Astrocyte (in vitro differentiated cells and primary cell): ENCODE measurements at regions not wholly inside any gene's neighbourhood (a gene's known extent, or its start where the extent isn't known, plus 50 kb on each side); places are given as distances from the start of the nearest gene placed in this dataset.

Source experiments
- DNase-seq: peaks from one replicate; pipeline ENCODE4 v3.0.0-alpha.2; 2010; ENCODE audit warnings: low read depth
- FAIRE-seq: peaks from 2 replicates; lab custom pipeline; 2011; peaks lifted over from hg19 to GRCh38; lab: Jason Lieb, UNC
- H2AFZ ChIP-seq: 2 replicates; pipeline ENCODE4 v1.6.0; 2012; ENCODE audit warnings: low read depth, low read length, inconsistent platforms
- H3K27ac ChIP-seq: 2 replicates; pipeline ENCODE4 v1.5.1; 2011; ENCODE audit warnings: low read depth, low read length, inconsistent platforms
- H3K27me3 ChIP-seq: 2 replicates; pipeline ENCODE4 v1.6.0; 2011; ENCODE audit warnings: low read length, inconsistent platforms; ENCODE audit not compliant: insufficient read depth
- H3K36me3 ChIP-seq: 2 replicates; pipeline ENCODE4 v1.5.1; 2011; ENCODE audit warnings: low read length, inconsistent platforms; ENCODE audit not compliant: insufficient read depth
- H3K4me1 ChIP-seq: 2 replicates; pipeline ENCODE4 v1.5.1; 2011; ENCODE audit warnings: low read length, inconsistent platforms; ENCODE audit not compliant: insufficient read depth
- H3K4me2 ChIP-seq: 2 replicates; pipeline ENCODE4 v1.6.0; 2012; ENCODE audit warnings: low read length, inconsistent platforms
- H3K4me3 ChIP-seq: 2 replicates; pipeline ENCODE4 v1.5.1; 2011; ENCODE audit warnings: low read depth, mild to moderate bottlenecking, low read length, inconsistent platforms; ENCODE audit not compliant: insufficient read depth
- H3K79me2 ChIP-seq: 2 replicates; pipeline ENCODE4 v1.6.0; 2012; ENCODE audit warnings: mild to moderate bottlenecking, low read length, inconsistent platforms; ENCODE audit not compliant: insufficient read depth
- H3K9ac ChIP-seq: 2 replicates; pipeline ENCODE4 v1.6.0; 2012; ENCODE audit warnings: mild to moderate bottlenecking, low read length, inconsistent platforms
- H3K9me3 ChIP-seq: 2 replicates; pipeline ENCODE4 v1.5.1; 2012; ENCODE audit warnings: low read depth, mild to moderate bottlenecking, low read length, inconsistent platforms; ENCODE audit not compliant: insufficient read depth
- H4K20me1 ChIP-seq: 2 replicates; pipeline ENCODE4 v1.6.0; 2012; ENCODE audit warnings: low read length, inconsistent platforms; ENCODE audit not compliant: insufficient read depth
- H3K27ac Mint-ChIP-seq: one replicate; pipeline ENCODE4 v1.8.0; 2021; ENCODE audit warnings: mild to moderate bottlenecking, mixed read lengths; ENCODE audit not compliant: unreplicated experiment
- H3K27me3 Mint-ChIP-seq: one replicate; pipeline ENCODE4 v1.8.0; 2021; ENCODE audit warnings: low read depth, mixed read lengths; ENCODE audit not compliant: unreplicated experiment
- H3K36me3 Mint-ChIP-seq: one replicate; pipeline ENCODE4 v1.8.0; 2021; ENCODE audit warnings: low read depth, mixed read lengths; ENCODE audit not compliant: unreplicated experiment
- H3K4me1 Mint-ChIP-seq: one replicate; pipeline ENCODE4 v1.8.0; 2021; ENCODE audit warnings: low read depth, mixed read lengths; ENCODE audit not compliant: unreplicated experiment
- H3K4me3 Mint-ChIP-seq: one replicate; pipeline ENCODE4 v1.8.0; 2021; ENCODE audit warnings: mild to moderate bottlenecking, moderate library complexity, mixed read lengths; ENCODE audit not compliant: unreplicated experiment
- H3K9me3 Mint-ChIP-seq: one replicate; pipeline ENCODE4 v1.8.0; 2021; ENCODE audit warnings: mild to moderate bottlenecking, mixed read lengths; ENCODE audit not compliant: unreplicated experiment
- CTCF ChIP-seq: IDR thresholded peaks from 2 replicates; pipeline ENCODE4 v1.5.1; 2011; ENCODE audit warnings: low read depth, mild to moderate bottlenecking, inconsistent platforms, low read length, moderate library complexity; ENCODE audit not compliant: insufficient read depth
- EZH2 ChIP-seq: IDR thresholded peaks from 2 replicates; pipeline ENCODE4 v1.6.1; 2012; ENCODE audit warnings: mild to moderate bottlenecking, low read length, inconsistent platforms; ENCODE audit not compliant: insufficient read depth

DNA sequence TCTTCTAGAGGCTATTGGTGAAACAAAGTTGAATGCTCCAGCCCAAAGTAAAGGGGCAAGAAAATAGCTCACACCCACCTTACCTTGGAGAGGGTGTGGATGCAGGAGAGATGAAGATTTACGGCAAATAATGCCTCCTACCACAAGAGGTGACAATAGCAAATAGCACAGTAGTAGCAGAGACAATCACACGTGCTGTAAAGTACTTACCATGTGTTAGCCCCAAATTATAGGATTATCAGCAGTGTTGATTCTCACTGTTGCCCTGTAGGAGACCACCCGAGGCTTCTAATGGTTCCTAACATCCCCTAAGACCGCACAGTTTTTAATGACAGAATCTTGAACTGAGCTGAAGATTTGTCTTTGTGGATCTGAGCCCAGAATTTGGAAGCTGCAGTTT, 94.8 kb upstream of the FOXA2 start:
- Mint-ChIP-seq H3K4me1 (peaks cover 6% of the 10 kb centered on the region), H3K27me3 (peaks cover 20% of the 10 kb centered on the region), H3K9me3 (peaks cover 6% of the 10 kb centered on the region), H3K27ac (no peak overlapping the region), H3K36me3 (no peaks in the 10 kb centered on the region), H3K4me3 (no peak overlapping the region)
- Histone ChIP-seq H3K9ac (no peak overlapping the region), H3K4me3 (no peak overlapping the region), H3K4me1 (no peaks in the 10 kb centered on the region), H2AFZ (no peak overlapping the region), H3K36me3 (no peaks in the 10 kb centered on the region), H4K20me1 (no peaks in the 10 kb centered on the region), H3K9me3 (peaks cover 6% of the 10 kb centered on the region), H3K4me2 (no peak overlapping the region), H3K27me3 (no peaks in the 10 kb centered on the region), H3K79me2 (no peaks in the 10 kb centered on the region), H3K27ac (no peak overlapping the region)
- no peak for TF ChIP-seq CTCF
- no peak for TF ChIP-seq EZH2
- FAIRE-seq (no peak), DNase-seq (no peak)

GRCh38 chr20:22680031-22680740, 95.8 kb upstream of the FOXA2 start:
- Histone ChIP-seq H2AFZ (no peak overlapping the region), H3K9ac (no peak overlapping the region), H3K79me2 (no peaks in the 10 kb centered on the region), H3K4me1 (no peaks in the 10 kb centered on the region), H3K27me3 (no peaks in the 10 kb centered on the region), H4K20me1 (no peaks in the 10 kb centered on the region), H3K4me3 (no peak overlapping the region), H3K4me2 (no peak overlapping the region), H3K36me3 (no peaks in the 10 kb centered on the region), H3K9me3 (peaks cover 6% of the 10 kb centered on the region), H3K27ac (no peak overlapping the region)
- TF ChIP-seq EZH2 = no peak
- no peak for TF ChIP-seq CTCF
- no peak for FAIRE-seq
- peaks cover 8% of the 10 kb centered on the region for H3K4me1 Mint-ChIP-seq
- H3K27me3 Mint-ChIP-seq = peaks cover 20% of the 10 kb centered on the region
- H3K4me3 Mint-ChIP-seq = no peak overlapping the region
- no peaks in the 10 kb centered on the region for H3K36me3 Mint-ChIP-seq
- no peak overlapping the region for H3K27ac Mint-ChIP-seq
- H3K9me3 Mint-ChIP-seq = peaks cover 6% of the 10 kb centered on the region
- DNase-seq = no peak

DNA sequence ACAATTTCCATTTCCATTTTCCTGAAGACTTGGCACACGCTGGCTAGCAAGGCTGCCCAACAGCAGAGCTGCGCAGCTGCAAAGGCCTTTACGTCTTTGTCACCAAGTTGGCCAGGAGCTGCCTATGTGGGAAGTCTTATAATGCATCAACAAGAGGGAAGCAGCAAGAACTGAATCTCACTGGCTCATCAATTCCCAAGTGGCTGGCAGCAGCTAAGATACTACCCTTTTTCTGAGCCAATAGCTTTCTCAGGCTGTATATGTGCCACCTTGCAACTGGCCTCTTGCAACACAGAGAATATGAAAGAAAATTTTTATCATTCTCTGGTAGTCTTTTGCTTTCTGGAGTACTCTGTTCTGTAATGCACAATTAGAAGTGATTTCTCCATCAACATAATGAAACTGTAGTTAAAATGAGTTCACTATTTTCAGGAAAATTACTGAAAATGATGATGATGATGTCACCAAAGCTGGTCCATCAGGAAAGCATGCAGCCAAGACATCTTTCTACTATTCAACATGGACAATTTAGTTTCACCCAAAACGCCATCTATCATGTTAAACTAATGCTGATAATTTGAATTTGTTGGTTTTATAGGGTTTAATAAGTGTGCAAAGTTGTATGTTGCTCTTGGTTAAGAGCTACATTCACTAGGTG, 97.3 kb upstream of the FOXA2 start:
- Histone ChIP-seq H3K79me2 (no peaks in the 10 kb centered on the region), H2AFZ (no peak overlapping the region), H4K20me1 (no peaks in the 10 kb centered on the region), H3K4me2 (no peak overlapping the region), H3K36me3 (no peaks in the 10 kb centered on the region), H3K27ac (no peak overlapping the region), H3K9ac (no peak overlapping the region), H3K9me3 (peaks cover 6% of the 10 kb centered on the region), H3K4me3 (no peak overlapping the region), H3K4me1 (no peaks in the 10 kb centered on the region), H3K27me3 (no peaks in the 10 kb centered on the region)
- no peak for TF ChIP-seq CTCF
- no peak for TF ChIP-seq EZH2
- peaks cover 27% of the 10 kb centered on the region for H3K27me3 Mint-ChIP-seq
- H3K27ac Mint-ChIP-seq = no peak overlapping the region
- DNase-seq (no peak), FAIRE-seq (no peak)
- peaks cover 4% of the 10 kb centered on the region for H3K4me1 Mint-ChIP-seq
- H3K4me3 Mint-ChIP-seq = no peak overlapping the region
- peaks cover 10% of the 10 kb centered on the region for H3K9me3 Mint-ChIP-seq
- no peaks in the 10 kb centered on the region for H3K36me3 Mint-ChIP-seq
